HEK293 (cell line): ENCODE measurements at regions not wholly inside any gene's neighbourhood (a gene's known extent, or its start where the extent isn't known, plus 50 kb on each side); places are given as distances from the start of the nearest gene placed in this dataset.

Experiments
- ATF2 ChIP-seq: fragments of 450-650 bp; formaldehyde crosslinking; IDR thresholded peaks from 2 replicates; pipeline ENCODE4 v1.5.1; 2016; ENCODE audit warnings: missing biosample characterization, missing genetic modification characterization, low read depth
- ELK4 ChIP-seq: IDR thresholded peaks from 2 replicates; pipeline ENCODE4 v1.6.1; 2011; ENCODE audit warnings: mild to moderate bottlenecking, low read depth, low read length, borderline replicate concordance
- GLI4 ChIP-seq: fragments of 450-650 bp; formaldehyde crosslinking; IDR thresholded peaks from 2 replicates; pipeline ENCODE4 v1.5.1; 2016; ENCODE audit warnings: missing biosample characterization, missing genetic modification characterization
- GLIS2 ChIP-seq: fragments of 450-650 bp; formaldehyde crosslinking; IDR thresholded peaks from 2 replicates; pipeline ENCODE4 v1.5.1; 2016; ENCODE audit warnings: missing biosample characterization, missing genetic modification characterization
- KLF7 ChIP-seq: fragments of 450-650 bp; formaldehyde crosslinking; IDR thresholded peaks from 2 replicates; pipeline ENCODE4 v1.5.1; 2016; ENCODE audit warnings: missing biosample characterization, missing genetic modification characterization, borderline replicate concordance
- SETDB1 ChIP-seq: IDR thresholded peaks from one replicate; pipeline ENCODE4 v1.6.1; 2017; ENCODE audit warnings: mild to moderate bottlenecking, low read length, moderate library complexity, mixed read lengths; ENCODE audit not compliant: insufficient read length
- YY2 ChIP-seq: fragments of 450-650 bp; formaldehyde crosslinking; IDR thresholded peaks from 2 replicates; pipeline ENCODE4 v1.5.1; 2016; ENCODE audit warnings: missing biosample characterization, missing genetic modification characterization
- ZBTB20 ChIP-seq: fragments of 450-650 bp; formaldehyde crosslinking; IDR thresholded peaks from 2 replicates; pipeline ENCODE4 v1.5.1; 2016; ENCODE audit warnings: missing biosample characterization, missing genetic modification characterization
- ZBTB7A ChIP-seq: fragments of 450-650 bp; formaldehyde crosslinking; IDR thresholded peaks from 2 replicates; pipeline ENCODE4 v1.5.1; 2016; ENCODE audit warnings: low read depth, missing biosample characterization, missing genetic modification characterization
- ZIC2 ChIP-seq: fragments of 450-650 bp; formaldehyde crosslinking; IDR thresholded peaks from 2 replicates; pipeline ENCODE4 v1.5.1; 2016; ENCODE audit warnings: missing biosample characterization, missing genetic modification characterization
- ZNF140 ChIP-seq: fragments of 450-650 bp; formaldehyde crosslinking; IDR thresholded peaks from 2 replicates; pipeline ENCODE4 v1.5.1; 2016; ENCODE audit warnings: missing biosample characterization, missing genetic modification characterization
- ZNF18 ChIP-seq: fragments of 450-650 bp; formaldehyde crosslinking; IDR thresholded peaks from 2 replicates; pipeline ENCODE4 v1.5.1; 2016; ENCODE audit warnings: missing biosample characterization, missing genetic modification characterization
- ZNF19 ChIP-seq: fragments of 450-650 bp; formaldehyde crosslinking; IDR thresholded peaks from 2 replicates; pipeline ENCODE4; 2016; ENCODE audit warnings: missing biosample characterization, missing genetic modification characterization, low read depth
- ZNF214 ChIP-seq: fragments of 450-650 bp; formaldehyde crosslinking; IDR thresholded peaks from 2 replicates; pipeline ENCODE4 v1.5.1; 2017; ENCODE audit warnings: missing biosample characterization, mild to moderate bottlenecking, missing genetic modification characterization, borderline replicate concordance
- ZNF221 ChIP-seq: fragments of 450-650 bp; formaldehyde crosslinking; IDR thresholded peaks from 2 replicates; pipeline ENCODE4 v1.5.1; 2017; ENCODE audit warnings: missing biosample characterization, missing genetic modification characterization, borderline replicate concordance
- ZNF302 ChIP-seq: fragments of 450-650 bp; formaldehyde crosslinking; IDR thresholded peaks from 2 replicates; pipeline ENCODE4 v1.5.1; 2016; ENCODE audit warnings: missing biosample characterization, missing genetic modification characterization, low read depth
- ZNF335 ChIP-seq: fragments of 450-650 bp; formaldehyde crosslinking; conservative IDR thresholded peaks from 2 replicates; pipeline ENCODE4 v1.5.1; 2016; ENCODE audit warnings: missing biosample characterization, missing genetic modification characterization
- ZNF513 ChIP-seq: fragments of 450-650 bp; IDR thresholded peaks from 2 replicates; pipeline ENCODE4 v1.5.1; 2018; ENCODE audit warnings: missing biosample characterization, missing genetic modification characterization
- ZNF521 ChIP-seq: fragments of 450-650 bp; formaldehyde crosslinking; IDR thresholded peaks from 2 replicates; pipeline ENCODE4 v1.5.1; 2017; ENCODE audit warnings: missing biosample characterization, mild to moderate bottlenecking, missing genetic modification characterization
- ZNF548 ChIP-seq: fragments of 450-650 bp; formaldehyde crosslinking; IDR thresholded peaks from 2 replicates; pipeline ENCODE4 v1.5.1; 2016; ENCODE audit warnings: missing biosample characterization, missing genetic modification characterization
- ZNF580 ChIP-seq: fragments of 450-650 bp; formaldehyde crosslinking; IDR thresholded peaks from 2 replicates; pipeline ENCODE4 v1.5.1; 2016; ENCODE audit warnings: missing biosample characterization, missing genetic modification characterization
- ZNF639 ChIP-seq: fragments of 450-650 bp; formaldehyde crosslinking; IDR thresholded peaks from 2 replicates; pipeline ENCODE4 v1.5.1; 2016; ENCODE audit warnings: missing biosample characterization, missing genetic modification characterization
- ZNF660 ChIP-seq: fragments of 450-650 bp; IDR thresholded peaks from 2 replicates; pipeline ENCODE4 v1.5.1; 2018; ENCODE audit warnings: missing biosample characterization, mild to moderate bottlenecking, missing genetic modification characterization
- ZNF701 ChIP-seq: fragments of 450-650 bp; formaldehyde crosslinking; IDR thresholded peaks from 2 replicates; pipeline ENCODE4 v1.5.1; 2016; ENCODE audit warnings: missing biosample characterization, missing genetic modification characterization
- ZNF707 ChIP-seq: fragments of 450-650 bp; formaldehyde crosslinking; IDR thresholded peaks from 2 replicates; pipeline ENCODE4 v1.5.1; 2016; ENCODE audit warnings: missing biosample characterization, missing genetic modification characterization
- ZSCAN30 ChIP-seq: fragments of 450-650 bp; IDR thresholded peaks from 2 replicates; pipeline ENCODE4 v1.5.1; 2018; ENCODE audit warnings: missing biosample characterization, mild to moderate bottlenecking, missing genetic modification characterization, moderate library complexity

- TF ChIP-seq KLF7 (tag by site-specific recombination), result no peak
- TF ChIP-seq ZNF214, result no peak
- no peak for TF ChIP-seq ZNF19 (tag by site-specific recombination)
- TF ChIP-seq ZNF221 (tag by site-specific recombination), result no peak
- TF ChIP-seq SETDB1, result no peak
- TF ChIP-seq ZNF701 (tag by site-specific recombination), result no peak
- TF ChIP-seq ZNF707, result no peak
- TF ChIP-seq ATF2 (tag by site-specific recombination), result no peak
- no peak for TF ChIP-seq ELK4
- TF ChIP-seq ZNF140 (tag by site-specific recombination), result no peak
- TF ChIP-seq ZNF521 (tag by site-specific recombination), result no peak
- no peak for TF ChIP-seq ZNF548 (tag by site-specific recombination)
- no peak for TF ChIP-seq ZNF513 (tag by site-specific recombination)
- no peak for TF ChIP-seq GLI4 (tag by site-specific recombination)
- TF ChIP-seq ZNF18 (tag by site-specific recombination), result no peak
- 0 out of 2 replicates have a peak, but pooled peaks have one; percentile 37 for TF ChIP-seq ZNF580 (tag by site-specific recombination)
- no peak for TF ChIP-seq ZNF639
- 0 out of 2 replicates have a peak, but pooled peaks have one; percentile 17 for TF ChIP-seq ZNF335 (tag by site-specific recombination)
- peak; percentile 68; the same call in 1 of the 2 replicates for TF ChIP-seq ZNF660 (tag by site-specific recombination)
- TF ChIP-seq ZNF302 (tag by site-specific recombination), result no peak
- no peak for TF ChIP-seq ZBTB20
- no peak for TF ChIP-seq ZSCAN30 (tag by site-specific recombination)
- no peak for TF ChIP-seq ZIC2 (tag by site-specific recombination)
- TF ChIP-seq GLIS2 (tag by site-specific recombination), result no peak
- no peak for TF ChIP-seq YY2 (tag by site-specific recombination)
- TF ChIP-seq ZBTB7A (tag by site-specific recombination), result no peak
Measured at GRCh38 chr16:51994597-51994996, 552.3 kb downstream of the TOX3 start (continued).
